ENCODE measurements at regions not wholly inside any gene's neighbourhood (a gene's known extent, or its start where the extent isn't known, plus 50 kb on each side); places are given as distances from the start of the nearest gene placed in this dataset.
A peak's percentile ranks its signal among the peaks of the same experiment; 100 is the strongest.

DNA sequence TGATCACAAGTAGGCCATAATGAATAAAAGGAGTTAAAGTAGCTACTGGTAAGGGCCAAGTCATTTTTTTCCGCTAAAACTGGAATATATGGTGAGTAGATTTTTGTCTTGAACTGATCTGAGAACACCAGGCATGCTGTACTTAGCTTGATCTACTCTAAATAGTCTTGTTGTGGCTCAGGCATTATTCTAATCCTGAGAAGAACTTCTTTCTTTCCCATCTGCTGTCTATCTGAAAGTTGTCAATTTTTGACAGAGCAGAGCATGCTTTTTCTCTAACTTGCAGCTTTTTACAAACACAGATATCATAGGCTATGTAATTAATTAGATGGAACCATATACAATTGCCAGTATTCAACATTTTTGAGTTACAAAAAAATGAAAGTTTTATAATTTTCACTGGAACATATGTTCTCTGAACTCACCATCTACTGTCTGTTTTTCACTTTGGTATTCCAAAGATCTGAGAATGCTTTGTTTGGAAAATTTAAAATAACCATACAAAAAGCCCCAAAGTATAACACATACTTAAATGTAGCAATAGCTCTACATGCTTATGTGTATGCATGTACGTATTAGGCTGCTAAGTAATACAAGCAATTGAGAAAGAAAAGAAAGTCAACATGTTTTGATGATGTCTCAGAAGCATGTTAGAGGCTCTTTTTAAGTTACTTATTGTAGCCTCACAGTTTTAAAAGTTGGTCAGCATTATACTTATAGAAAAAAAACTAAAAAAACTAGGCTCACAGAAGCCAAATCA lies 542.7 kb upstream of the LUZP2 start:
- no peak for DNase-seq (ENCODE audit: low read depth)

GRCh38 chr11:23954730-23955129 lies 542.1 kb upstream of the LUZP2 start:
- no peak for DNase-seq (ENCODE audit: low read depth)

DNA sequence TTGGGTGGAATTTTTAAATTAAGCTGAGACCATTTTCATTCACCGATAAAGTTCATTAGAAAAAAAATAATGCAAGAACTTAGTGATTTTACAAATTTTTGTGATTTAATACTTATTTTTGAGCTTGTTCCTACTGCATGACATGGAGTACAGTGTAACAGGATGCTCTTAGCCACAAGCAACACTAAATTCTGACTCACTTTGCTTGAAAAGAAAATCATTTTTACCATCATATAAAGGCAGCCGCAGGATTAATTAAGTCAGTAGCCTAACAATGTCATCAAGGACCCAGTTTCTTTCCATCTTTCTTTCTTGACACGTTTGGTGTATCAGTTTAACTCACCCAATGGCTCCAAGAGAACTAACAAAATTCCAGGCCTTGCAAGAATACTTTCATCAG lies 540.3 kb upstream of the LUZP2 start:
- peak; percentile 43 for DNase-seq (ENCODE audit: low read depth)

GRCh38 chr11:23957314-23957713 lies 539.5 kb upstream of the LUZP2 start:
- DNase-seq (ENCODE audit: low read depth) = peak; percentile 53

GRCh38 chr11:23959462-23959861 lies 537.4 kb upstream of the LUZP2 start:
- no peak for DNase-seq (ENCODE audit: low read depth)

DNA sequence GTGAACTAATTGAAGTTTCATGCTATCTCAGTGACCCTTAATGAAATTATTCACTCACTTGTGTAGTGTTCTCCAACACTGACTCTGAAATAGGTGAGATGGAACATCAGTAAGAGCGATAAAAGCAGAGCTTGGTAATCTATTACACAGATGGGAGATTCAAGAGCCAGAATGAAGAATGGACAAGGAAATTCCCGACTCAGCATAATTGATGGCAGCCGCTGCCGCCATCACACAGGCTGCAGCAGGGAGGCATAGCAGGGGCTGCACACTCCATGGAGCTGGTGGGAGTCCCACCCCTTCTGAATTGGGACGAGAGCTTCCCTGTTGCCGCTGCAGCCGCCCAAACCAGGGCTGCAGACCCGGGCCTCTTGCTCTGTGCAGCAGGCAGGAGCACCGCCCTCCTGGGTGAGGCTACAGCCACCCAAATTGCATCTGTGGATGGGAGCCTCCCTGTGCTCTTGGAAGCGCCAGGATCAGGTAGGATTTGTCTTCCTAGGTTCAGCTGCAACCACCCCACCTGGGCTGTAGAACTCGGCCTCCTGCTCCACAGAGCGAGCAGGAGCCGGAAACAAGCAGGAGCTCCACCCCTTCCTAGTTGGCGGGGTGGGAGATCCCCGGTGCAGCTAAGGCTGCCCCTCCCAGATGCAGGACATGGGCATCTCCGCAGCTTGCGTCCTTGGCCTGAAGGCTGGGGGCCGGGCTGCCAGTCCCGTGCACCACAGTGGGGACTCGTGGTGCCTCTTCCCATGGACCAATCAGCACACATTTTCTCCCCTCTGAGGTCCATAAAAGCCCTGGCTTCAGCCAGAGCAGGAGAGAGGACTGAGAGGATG lies 535.1 kb upstream of the LUZP2 start:
- DNase-seq (ENCODE audit: low read depth) = no peak

- no peak for DNase-seq (ENCODE audit: low read depth)
Measured at GRCh38 chr11:23973244-23973643, 523.6 kb upstream of the LUZP2 start.

- no peak for DNase-seq (ENCODE audit: low read depth)
Measured at GRCh38 chr11:23974051-23974450, 522.8 kb upstream of the LUZP2 start.

DNA sequence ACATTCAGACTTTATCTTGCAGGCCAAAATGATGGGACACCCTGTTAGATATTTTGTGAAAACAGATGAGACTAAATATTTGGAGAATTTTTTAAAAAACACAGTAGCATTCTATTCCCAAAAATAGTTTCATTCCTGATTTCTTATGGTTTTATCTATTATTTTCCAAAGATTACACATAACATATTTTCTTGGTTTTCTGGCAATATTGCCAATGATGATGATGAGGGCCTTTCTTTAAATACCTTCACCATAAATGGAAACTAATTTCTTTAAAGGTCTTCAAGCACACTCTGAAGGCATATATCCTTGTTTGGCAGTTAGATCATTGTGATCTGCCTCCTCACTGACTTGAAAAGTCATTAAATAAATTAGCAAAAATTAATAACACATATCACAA lies 522.3 kb upstream of the LUZP2 start:
- no peak for DNase-seq (ENCODE audit: low read depth)

DNA sequence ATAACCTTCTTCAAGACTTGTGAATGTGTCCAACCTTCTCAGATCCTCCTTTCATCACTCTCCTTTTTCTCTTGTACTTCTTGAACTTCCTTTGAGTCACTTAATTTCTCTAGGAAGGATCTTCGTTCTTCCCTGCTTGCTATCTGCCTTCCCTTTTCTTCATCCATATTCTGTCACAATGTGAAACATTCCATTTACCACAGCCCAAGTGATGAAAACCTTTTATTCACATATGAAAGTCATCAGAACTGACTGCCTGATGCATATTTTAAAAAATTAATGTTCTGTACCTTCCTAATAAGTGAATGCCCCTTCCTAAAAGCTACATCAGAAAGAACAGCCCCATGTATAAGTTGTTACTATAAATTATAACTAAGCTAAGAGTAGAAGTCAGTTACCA lies 520.4 kb upstream of the LUZP2 start:
- peak; percentile 35 for DNase-seq (ENCODE audit: low read depth)

DNA sequence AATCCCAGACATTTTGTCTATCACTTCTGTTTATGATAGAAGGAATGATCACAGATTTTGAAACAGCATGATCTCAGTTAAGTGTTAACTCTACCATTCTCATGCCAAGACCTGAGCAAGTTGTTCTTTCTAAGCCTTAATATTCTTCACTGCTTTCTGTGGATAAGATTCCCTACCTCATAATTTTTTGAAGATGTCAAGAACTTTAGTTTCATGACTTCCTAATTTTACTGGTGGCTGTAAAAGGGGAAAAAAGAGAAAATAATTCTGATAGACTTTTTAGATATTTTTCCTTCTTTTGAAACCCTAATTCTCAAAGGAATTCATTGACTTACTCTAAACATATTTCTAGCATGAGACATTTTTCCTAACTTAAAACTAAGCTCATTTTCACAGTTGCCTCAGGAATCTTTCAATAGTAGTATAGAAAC lies 520.0 kb upstream of the LUZP2 start:
- peak; percentile 70 for DNase-seq (ENCODE audit: low read depth)

DNA sequence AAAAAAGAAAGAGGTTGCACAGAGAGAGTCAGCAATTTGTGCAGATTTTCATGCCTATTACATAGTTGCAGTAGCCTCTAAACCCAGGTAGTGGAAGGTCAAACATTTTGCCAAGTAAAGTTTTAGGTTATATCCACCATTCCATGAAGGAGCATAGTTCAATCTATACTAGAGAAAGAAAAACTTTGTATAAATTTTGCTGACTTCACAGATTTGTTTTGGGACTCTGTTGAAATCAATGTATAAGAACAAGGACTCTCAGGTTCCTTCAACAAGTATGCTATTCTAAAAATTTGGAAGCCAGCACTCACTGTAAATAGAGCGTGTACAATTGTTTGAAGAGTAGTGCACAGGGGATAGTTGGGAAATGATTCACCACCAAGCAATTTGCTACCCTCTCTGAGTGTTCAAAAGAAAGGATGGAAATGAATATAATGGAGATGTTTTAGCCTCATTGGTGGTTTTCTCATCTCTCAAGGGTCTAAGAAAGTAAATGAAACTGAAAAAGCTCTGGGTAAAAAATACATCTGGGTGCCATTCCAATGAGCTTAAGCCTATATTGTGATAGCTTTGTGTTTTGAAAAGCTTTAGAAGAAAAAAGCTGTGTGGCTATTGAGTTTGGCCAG lies 508.4 kb upstream of the LUZP2 start:
- DNase-seq (ENCODE audit: low read depth) = peak; percentile 85

DNA sequence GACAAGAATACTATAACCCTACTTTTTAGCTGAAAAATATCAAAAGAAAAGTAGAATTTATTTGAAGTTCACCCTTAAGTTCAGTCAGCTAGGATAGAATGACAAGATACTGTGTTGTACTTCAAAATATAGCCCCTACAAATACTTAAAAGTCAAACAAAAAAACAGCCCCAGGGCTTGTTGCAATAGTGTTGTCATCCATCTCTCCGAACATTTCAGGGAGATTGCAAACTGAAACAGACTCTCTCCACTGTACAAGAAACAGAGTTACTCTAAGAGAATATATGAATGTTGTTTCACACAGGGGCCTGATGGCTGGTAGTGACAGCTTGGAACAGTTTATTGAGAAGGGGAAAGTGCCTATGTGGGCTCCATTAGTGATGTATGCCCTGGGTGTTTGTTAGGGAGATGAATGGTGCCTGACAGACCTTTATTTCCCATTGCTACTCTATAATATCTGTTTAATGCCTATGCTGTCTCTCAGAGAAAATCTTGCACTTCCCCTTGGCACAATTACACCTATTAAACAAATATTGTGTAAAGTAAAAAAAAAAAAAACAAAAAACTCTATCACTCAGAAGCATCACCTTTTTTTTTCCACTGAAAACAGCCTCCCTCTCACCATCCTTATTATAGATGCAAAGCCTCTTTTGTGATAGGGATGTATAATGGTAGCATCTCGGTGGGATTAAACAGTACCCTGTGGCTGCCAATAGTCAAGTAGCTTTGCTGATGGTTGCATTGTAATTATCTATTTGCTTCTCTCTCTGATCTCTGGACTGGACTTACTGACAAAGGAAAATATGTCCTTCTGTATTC lies 506.3 kb upstream of the LUZP2 start:
- peak; percentile 54 for DNase-seq (ENCODE audit: low read depth)

DNA sequence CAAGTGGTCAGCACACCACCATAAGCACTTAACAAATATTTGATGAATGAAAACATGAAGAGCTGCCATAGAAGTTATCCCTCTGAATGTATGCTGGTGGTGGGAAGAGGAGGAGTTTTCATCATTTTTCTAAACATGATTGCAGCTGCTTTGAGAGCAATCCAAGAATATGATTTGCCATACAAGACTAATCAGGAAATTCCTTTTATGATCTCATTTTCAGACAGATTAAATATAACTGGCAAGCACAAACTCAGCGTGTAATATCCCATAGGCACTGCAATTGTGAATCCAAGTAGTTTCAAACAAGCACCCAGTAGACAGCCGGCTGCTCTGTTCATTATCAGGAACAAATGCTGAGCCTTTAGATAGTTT lies 505.7 kb upstream of the LUZP2 start:
- peak; percentile 85 for DNase-seq (ENCODE audit: low read depth)

GRCh38 chr11:23995891-23996290 lies 501.0 kb upstream of the LUZP2 start:
- peak; percentile 91 for DNase-seq (ENCODE audit: low read depth)

DNA sequence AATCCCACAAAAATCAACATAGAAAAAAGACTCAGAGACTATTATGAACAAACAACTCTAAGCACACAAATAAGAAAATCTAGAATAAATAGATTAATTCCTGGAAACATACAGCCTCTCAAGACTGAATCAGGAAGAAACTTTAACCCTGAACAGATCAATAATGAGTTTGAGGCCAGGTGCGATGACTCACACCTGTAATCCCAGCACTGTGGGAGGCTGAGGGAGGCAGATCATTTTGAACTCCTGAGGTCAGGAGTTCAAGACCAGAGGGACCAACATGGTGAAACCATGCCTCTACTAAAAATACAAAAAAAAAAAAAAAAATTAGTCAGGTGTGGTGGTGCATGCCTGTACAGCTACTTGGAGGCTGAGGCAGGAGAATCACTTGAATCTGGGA lies 499.5 kb upstream of the LUZP2 start:
- DNase-seq (ENCODE audit: low read depth) = no peak

- no peak for DNase-seq (ENCODE audit: low read depth)
Measured at GRCh38 chr11:24005202-24005876, 491.5 kb upstream of the LUZP2 start.

DNA sequence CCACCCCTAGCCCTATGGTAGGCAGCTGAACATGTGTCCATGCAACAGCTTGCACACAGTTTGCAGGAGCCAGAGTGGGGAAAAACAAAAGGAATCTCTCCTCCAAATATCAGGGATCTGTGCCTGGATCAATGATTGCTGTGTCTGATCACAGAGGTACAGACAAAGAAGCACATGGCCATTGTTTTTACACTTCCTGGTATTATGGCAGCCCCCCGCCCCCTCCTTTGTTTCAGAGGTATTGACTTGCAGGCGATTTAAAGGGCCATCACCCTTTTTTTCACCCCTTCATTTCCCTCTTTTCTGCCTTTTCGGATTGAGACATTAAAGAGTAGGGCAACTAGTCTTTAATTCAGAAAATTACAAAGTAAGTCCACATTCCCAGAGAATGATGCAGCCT lies 453.0 kb upstream of the LUZP2 start:
- no peak for DNase-seq (ENCODE audit: low read depth)

GRCh38 chr11:24046731-24047130 lies 450.1 kb upstream of the LUZP2 start:
- peak; percentile 50 for DNase-seq (ENCODE audit: low read depth)

GRCh38 chr11:24056051-24056450 lies 440.8 kb upstream of the LUZP2 start:
- DNase-seq (ENCODE audit: low read depth) = no peak

- DNase-seq (ENCODE audit: low read depth) = no peak
Measured at GRCh38 chr11:24060125-24060524, 436.7 kb upstream of the LUZP2 start.

All from iris pigment epithelial cell (primary cell).